IMR-90 (cell line): ENCODE measurements at regions not wholly inside any gene's neighbourhood (a gene's known extent, or its start where the extent isn't known, plus 50 kb on each side); places are given as distances from the start of the nearest gene placed in this dataset.

Experiments used
- ATAC-seq: fragments of 200-7000 bp; cut with Tn5 transposase; 2 replicates; pipeline ENCODE4 v1.9.1; 2020; ENCODE audit warnings: low read depth, mild to moderate bottlenecking, moderate library complexity
- BruUV-seq: library from RNA; stranded (reverse); fragments of 400-500 nt; replicated peaks from 2 replicates; lab custom pipeline; 2021; lab: Mats Ljungman, UMichigan
- CTCF ChIA-PET: fragments of 300-600 bp; formaldehyde crosslinking; extraction: SDS; loops from one replicate; lab custom pipeline; 2021; ENCODE audit warnings: antibody characterized with exemption; lab: Yijun Ruan, JAX
- POLR2A ChIA-PET: fragments of 300-600 bp; sonication (Branson Sonifier 250); formaldehyde crosslinking; loops from one replicate; lab custom pipeline; 2022; ENCODE audit warnings: antibody characterized with exemption; ENCODE audit not compliant: unreplicated experiment; lab: Charles Lee
- DNase-seq: peaks from one replicate; pipeline ENCODE4 v3.0.0; 2013
- H2AFZ ChIP-seq: replicated peaks from 2 replicates; pipeline ENCODE3; 2013; ENCODE audit warnings: low read length, mild to moderate bottlenecking; ENCODE audit not compliant: poor library complexity
- H2AK5ac ChIP-seq: 2 replicates; pipeline ENCODE4 v1.6.1; 2013; ENCODE audit warnings: low read depth, low read length, inconsistent platforms
- H2AK9ac ChIP-seq: replicated peaks from 2 replicates; pipeline ENCODE3; 2013; ENCODE audit warnings: mild to moderate bottlenecking, low read depth, low read length, moderate library complexity; ENCODE audit not compliant: poor library complexity
- H2BK120ac ChIP-seq: 2 replicates; pipeline ENCODE4 v1.6.1; 2013; ENCODE audit warnings: low read depth, low read length, inconsistent platforms
- H2BK15ac ChIP-seq: 3 replicates; pipeline ENCODE4 v1.6.1; 2013; ENCODE audit warnings: low read depth, low read length, inconsistent platforms
- H2BK20ac ChIP-seq: 2 replicates; pipeline ENCODE4 v1.6.1; 2013; ENCODE audit warnings: low read depth, mild to moderate bottlenecking, inconsistent platforms, low read length, moderate library complexity
- H2BK5ac ChIP-seq: 2 replicates; pipeline ENCODE4 v1.6.1; 2013; ENCODE audit warnings: mild to moderate bottlenecking, low read depth, low read length, inconsistent platforms; ENCODE audit not compliant: poor library complexity, severe bottlenecking
- H3K14ac ChIP-seq: replicated peaks from 2 replicates; pipeline ENCODE4 v1.6.1; 2013; ENCODE audit warnings: low read depth, low read length, inconsistent platforms
- H3K18ac ChIP-seq: 2 replicates; pipeline ENCODE4 v1.6.1; 2013; ENCODE audit warnings: low read depth, low read length, control low read depth
- H3K23ac ChIP-seq: 2 replicates; pipeline ENCODE4 v1.6.1; 2013; ENCODE audit warnings: low read depth, low read length, inconsistent platforms
- H3K27ac ChIP-seq: 2 replicates; pipeline ENCODE4 v1.5.1; 2013; ENCODE audit warnings: mild to moderate bottlenecking, control low read depth, low read length; ENCODE audit not compliant: insufficient read depth
- H3K27me3 ChIP-seq: 2 replicates; pipeline ENCODE4 v1.6.1; 2013; ENCODE audit warnings: low read length; ENCODE audit not compliant: control insufficient read depth, insufficient read depth
- H3K36me3 ChIP-seq: 2 replicates; pipeline ENCODE4 v1.6.1; 2013; ENCODE audit warnings: low read length, mixed read lengths; ENCODE audit not compliant: control insufficient read depth, insufficient read depth
- H3K4ac ChIP-seq: 2 replicates; pipeline ENCODE4 v1.6.1; 2013; ENCODE audit warnings: low read depth, low read length, inconsistent platforms
- H3K4me1 ChIP-seq: 2 replicates; pipeline ENCODE4 v1.6.1; 2013; ENCODE audit warnings: low read length, mixed read lengths; ENCODE audit not compliant: control insufficient read depth, insufficient read depth
- H3K4me2 ChIP-seq: 2 replicates; pipeline ENCODE4 v1.6.1; 2013; ENCODE audit warnings: low read depth, mild to moderate bottlenecking, control low read depth, low read length, moderate library complexity
- H3K4me3 ChIP-seq: 2 replicates; pipeline ENCODE4 v1.5.1; 2013; ENCODE audit warnings: low read depth, mild to moderate bottlenecking, control low read depth, low read length, moderate library complexity; ENCODE audit not compliant: insufficient read depth
- H3K56ac ChIP-seq: 2 replicates; pipeline ENCODE4 v1.6.1; 2013; ENCODE audit warnings: low read length, inconsistent platforms; ENCODE audit not compliant: insufficient read depth; ENCODE audit errors: extremely low read depth
- H3K79me1 ChIP-seq, 2 experiments: 2 replicates each; pipeline ENCODE4 v1.6.1; 2013; ENCODE audit warnings: low read length in 2 of 2, inconsistent platforms in 1 of 2, low read depth in 1 of 2
- H3K9ac ChIP-seq: 2 replicates; pipeline ENCODE4 v1.6.1; 2013; ENCODE audit warnings: low read depth, low read length, control low read depth
- H3K9me1 ChIP-seq: 2 replicates; pipeline ENCODE4 v1.6.1; 2013; ENCODE audit warnings: low read length, inconsistent platforms; ENCODE audit not compliant: insufficient read depth
- H3K9me3 ChIP-seq: 2 replicates; pipeline ENCODE4 v1.6.1; 2013; ENCODE audit warnings: low read length; ENCODE audit not compliant: control insufficient read depth, insufficient read depth
- H4K20me1 ChIP-seq: 2 replicates; pipeline ENCODE4 v1.6.1; 2013; ENCODE audit warnings: low read length, inconsistent platforms; ENCODE audit not compliant: insufficient read depth
- H4K5ac ChIP-seq: 2 replicates; pipeline ENCODE4 v1.6.1; 2013; ENCODE audit warnings: mild to moderate bottlenecking, low read depth, low read length, control low read depth
- H4K8ac ChIP-seq, 2 experiments: 2 replicates each; pipeline ENCODE4 v1.6.1; 2013; ENCODE audit warnings: low read depth in 2 of 2, low read length in 2 of 2, control low read depth in 1 of 2, inconsistent platforms in 1 of 2
- H4K91ac ChIP-seq: 2 replicates; pipeline ENCODE4 v1.6.1; 2013; ENCODE audit warnings: low read depth, low read length, inconsistent platforms; ENCODE audit not compliant: insufficient read depth
- RFX5 ChIP-seq: IDR thresholded peaks from 2 replicates; pipeline ENCODE4 v1.8.0; 2012; ENCODE audit warnings: low read depth, mild to moderate bottlenecking, low read length, moderate library complexity
- WGBS, 2 experiments: methylation state at CpG; one replicate each; pipeline versions ENCODE4 v1.1.5 to v1.1.7; 2013; ENCODE audit warnings: missing lambda C conversion rate in 2 of 2; ENCODE audit not compliant: insufficient read length in 1 of 2; ENCODE audit errors: extremely low coverage in 2 of 2; 5-methylcytosine and 5-hydroxymethylcytosine counted together
- dilution Hi-C: fragments of 300-500 bp; cut with HindIII; formaldehyde crosslinking; loops from one replicate; pipeline ENCODE4 v1.14.3; 2018; ENCODE audit warnings: low sequenced_read_pairs; ENCODE audit not compliant: unreplicated experiment
- in situ Hi-C: fragments of 300-500 bp; cut with MboI; formaldehyde crosslinking; loops from 3 replicates; pipeline ENCODE4 v1.14.3; 2019; ENCODE audit warnings: low sequenced_read_pairs, inconsistent platforms, mixed read lengths
- intact Hi-C: fragments of 100-400 bp; cut with micrococcal nuclease; formaldehyde crosslinking; loops from 2 replicates; pipeline ENCODE4 v1.10.0; 2022
- TF ChIP-seq, protein P1 (sequence below): conservative IDR thresholded peaks from 2 replicates; pipeline ENCODE4 v1.5.1; 2012; ENCODE audit warnings: mild to moderate bottlenecking, low read depth, low read length, improper control_type of control experiment

DNA sequence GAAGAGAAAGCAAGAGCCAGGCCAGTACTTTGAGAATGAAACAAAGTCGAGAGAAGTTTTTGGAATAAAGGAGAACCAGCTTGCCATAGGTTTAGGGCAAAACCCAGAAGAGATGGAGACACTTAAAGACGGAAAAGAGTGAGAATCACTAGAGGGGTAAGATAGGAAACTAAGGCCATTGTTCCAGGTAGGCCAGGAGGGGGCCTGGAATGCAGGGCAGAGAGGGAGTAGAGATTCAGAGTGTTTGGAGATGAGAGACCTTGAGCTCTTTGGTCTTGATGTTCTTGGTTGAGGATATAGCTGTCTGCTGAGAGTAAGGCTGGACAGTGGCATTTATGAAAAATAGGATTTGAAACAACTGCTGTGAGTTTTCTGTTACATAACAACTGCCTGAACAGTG is 263.3 kb upstream of the POU2AF2 start:
- Histone ChIP-seq H3K9me1 (no peaks in the 10 kb centered on the region; the same call in 1 of the 2 replicates), H3K9me3 (no peaks in the 10 kb centered on the region), H3K18ac (no peak overlapping the region), H3K56ac (no peak overlapping the region), H3K9ac (no peak overlapping the region), H4K8ac (no peak overlapping the region), H2AK5ac (no peak overlapping the region), H4K20me1 (no peaks in the 10 kb centered on the region), H3K23ac (no peak overlapping the region), H2BK20ac (no peak overlapping the region), H3K4me2 (no peak overlapping the region), H2BK5ac (no peak overlapping the region), H3K4ac (no peak overlapping the region; the same call in 1 of the 2 replicates), H4K91ac (no peak overlapping the region; the same call in 1 of the 2 replicates), H2AFZ (no peak overlapping the region), H3K27me3 (no peaks in the 10 kb centered on the region), H3K4me1 (peaks cover 6% of the 10 kb centered on the region), H2AK9ac (no peak overlapping the region), H3K4me3 (no peak overlapping the region), H3K36me3 (no peaks in the 10 kb centered on the region), H2BK15ac (0 out of 3 replicates have a peak overlapping the region, but pooled peaks have one; percentile 21), H3K27ac (no peak overlapping the region), H3K14ac (no peak overlapping the region), H4K5ac (no peak overlapping the region), H2BK120ac (no peak overlapping the region), H3K79me1 (no peaks in the 10 kb centered on the region)
- intact Hi-C loops (no loop called here), dilution Hi-C loops (no loop called here), in situ Hi-C loops (no loop called here)
- WGBS, 2 experiments: 80% methylated on average over 1 of the region's 2 CpGs; no CpG with 5 or more reads in 1 of the 2 experiments
- POLR2A ChIA-PET: no interaction called here
- TF ChIP-seq, protein P1, sequence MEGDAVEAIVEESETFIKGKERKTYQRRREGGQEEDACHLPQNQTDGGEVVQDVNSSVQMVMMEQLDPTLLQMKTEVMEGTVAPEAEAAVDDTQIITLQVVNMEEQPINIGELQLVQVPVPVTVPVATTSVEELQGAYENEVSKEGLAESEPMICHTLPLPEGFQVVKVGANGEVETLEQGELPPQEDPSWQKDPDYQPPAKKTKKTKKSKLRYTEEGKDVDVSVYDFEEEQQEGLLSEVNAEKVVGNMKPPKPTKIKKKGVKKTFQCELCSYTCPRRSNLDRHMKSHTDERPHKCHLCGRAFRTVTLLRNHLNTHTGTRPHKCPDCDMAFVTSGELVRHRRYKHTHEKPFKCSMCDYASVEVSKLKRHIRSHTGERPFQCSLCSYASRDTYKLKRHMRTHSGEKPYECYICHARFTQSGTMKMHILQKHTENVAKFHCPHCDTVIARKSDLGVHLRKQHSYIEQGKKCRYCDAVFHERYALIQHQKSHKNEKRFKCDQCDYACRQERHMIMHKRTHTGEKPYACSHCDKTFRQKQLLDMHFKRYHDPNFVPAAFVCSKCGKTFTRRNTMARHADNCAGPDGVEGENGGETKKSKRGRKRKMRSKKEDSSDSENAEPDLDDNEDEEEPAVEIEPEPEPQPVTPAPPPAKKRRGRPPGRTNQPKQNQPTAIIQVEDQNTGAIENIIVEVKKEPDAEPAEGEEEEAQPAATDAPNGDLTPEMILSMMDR: no peak
- 0 out of 2 replicates have a peak, but pooled peaks have one; percentile 17 for TF ChIP-seq RFX5
- ATAC-seq (no peak), DNase-seq (no peak)
- CTCF ChIA-PET: no interaction called here
- BruUV-seq: no TSS peak
